Chondrocyte (in vitro differentiated cells): ENCODE measurements at regions not wholly inside any gene's neighbourhood (a gene's known extent, or its start where the extent isn't known, plus 50 kb on each side); places are given as distances from the start of the nearest gene placed in this dataset.
"Not testable (repeated sequence)": the region's sequence is repeated elsewhere in the genome, so short reads cannot be mapped to it uniquely, and the experiment has no call there.

ENCODE experiments used
- DNase-seq: peaks from one replicate; pipeline ENCODE4 v3.0.0; 2021; ENCODE audit warnings: mixed read lengths, low spot score
- H3K27ac Mint-ChIP-seq: one replicate; pipeline ENCODE4 v1.8.0; 2021; ENCODE audit warnings: mild to moderate bottlenecking, moderate library complexity, mixed read lengths; ENCODE audit not compliant: unreplicated experiment
- H3K27me3 Mint-ChIP-seq: 2 replicates; pipeline ENCODE4 v1.8.0; 2021; ENCODE audit warnings: low read depth, mixed read lengths
- H3K36me3 Mint-ChIP-seq: 2 replicates; pipeline ENCODE4 v1.8.0; 2021; ENCODE audit warnings: low read depth, mixed read lengths
- H3K4me1 Mint-ChIP-seq: 2 replicates; pipeline ENCODE4 v1.8.0; 2021; ENCODE audit warnings: low read depth, mild to moderate bottlenecking, mixed read lengths
- H3K4me3 Mint-ChIP-seq: one replicate; pipeline ENCODE4 v1.8.0; 2021; ENCODE audit warnings: mild to moderate bottlenecking, moderate library complexity, mixed read lengths; ENCODE audit not compliant: unreplicated experiment
- H3K9me3 Mint-ChIP-seq: 2 replicates; pipeline ENCODE4 v1.8.0; 2021; ENCODE audit warnings: low read depth, mixed read lengths

DNA sequence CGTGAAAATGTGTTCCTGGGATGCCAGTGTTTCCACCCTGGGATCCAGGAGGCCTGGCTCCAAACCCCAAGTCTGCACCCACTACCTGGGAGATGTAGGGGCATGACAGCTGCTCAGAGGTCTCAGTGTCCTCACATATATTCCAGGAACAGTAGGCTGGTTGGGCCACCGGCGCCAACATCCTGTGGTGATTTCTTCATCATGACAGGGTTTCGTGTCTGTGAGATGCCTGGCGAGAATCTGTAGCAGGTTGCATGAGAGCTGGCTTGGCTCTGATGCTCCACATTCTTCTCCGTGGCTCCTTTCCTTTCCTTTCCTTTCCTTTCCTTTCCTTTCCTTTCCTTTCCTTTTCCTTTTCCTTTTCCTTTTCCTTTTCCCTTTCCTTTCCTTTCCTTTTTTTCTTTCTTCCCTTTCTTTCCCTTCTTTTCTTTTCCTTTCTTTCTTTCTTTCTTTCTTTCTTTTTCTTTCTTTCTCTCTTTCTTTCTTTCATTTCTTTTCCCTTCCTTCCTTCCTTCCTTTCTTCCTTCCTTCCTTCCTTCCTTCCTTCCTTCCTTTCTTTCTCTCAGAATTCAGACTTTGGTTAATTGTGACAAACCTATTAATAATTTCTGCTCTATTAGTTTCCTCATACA lies 87.6 kb upstream of the DPP6 start:
- H3K36me3 Mint-ChIP-seq, H3K27me3 Mint-ChIP-seq, H3K4me1 Mint-ChIP-seq, H3K27ac Mint-ChIP-seq, H3K4me3 Mint-ChIP-seq, DNase-seq: not testable (repeated sequence)
- H3K9me3 Mint-ChIP-seq, result peaks cover 24% of the 10 kb centered on the region

DNA sequence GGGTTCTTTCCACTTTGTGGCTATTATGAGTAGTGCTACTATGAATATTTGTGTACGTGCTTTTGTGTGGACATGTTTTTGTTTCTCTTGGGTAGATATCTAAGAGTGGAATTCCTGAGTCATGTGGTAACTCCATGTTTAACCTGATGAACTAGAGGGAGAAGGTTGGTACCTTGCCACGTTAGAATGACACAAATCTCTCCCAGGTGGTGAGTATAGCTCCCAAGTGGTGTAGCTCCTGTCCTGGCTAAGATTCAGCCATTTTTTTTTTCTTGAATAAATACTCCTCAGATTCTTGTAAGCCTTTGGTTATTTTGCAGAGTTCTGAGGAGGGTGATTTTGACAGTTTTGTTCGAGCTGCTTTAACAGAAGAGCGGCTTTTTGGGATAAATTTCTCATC lies 83.2 kb upstream of the DPP6 start:
- not testable (repeated sequence) for H3K4me3 Mint-ChIP-seq, H3K27ac Mint-ChIP-seq, H3K4me1 Mint-ChIP-seq, H3K27me3 Mint-ChIP-seq, H3K36me3 Mint-ChIP-seq, DNase-seq
- peaks cover 35% of the 10 kb centered on the region for H3K9me3 Mint-ChIP-seq

DNA sequence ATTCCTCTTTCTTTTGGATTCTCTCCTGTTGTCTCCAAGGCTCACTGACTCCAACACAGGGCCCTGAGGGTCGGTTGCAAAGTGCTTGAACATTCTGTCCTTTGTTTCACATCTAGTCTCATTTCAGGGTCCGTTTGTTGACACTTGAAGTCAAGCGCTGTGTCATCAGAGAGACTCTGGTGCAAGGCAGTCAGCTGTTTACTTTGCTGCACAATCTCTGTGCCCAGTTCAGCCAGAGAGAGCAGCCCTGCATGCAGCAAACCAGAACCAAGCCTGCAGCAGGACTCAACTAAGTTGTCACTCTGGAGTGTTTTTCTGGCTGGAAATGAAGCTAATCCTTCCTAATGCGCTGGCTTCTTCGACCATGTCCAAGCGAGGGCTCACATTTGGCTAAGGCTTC lies 77.6 kb upstream of the DPP6 start:
- H3K4me3 Mint-ChIP-seq, DNase-seq, H3K27ac Mint-ChIP-seq, H3K4me1 Mint-ChIP-seq, H3K27me3 Mint-ChIP-seq, H3K36me3 Mint-ChIP-seq: not testable (repeated sequence)
- H3K9me3 Mint-ChIP-seq, result peaks cover 48% of the 10 kb centered on the region

DNA sequence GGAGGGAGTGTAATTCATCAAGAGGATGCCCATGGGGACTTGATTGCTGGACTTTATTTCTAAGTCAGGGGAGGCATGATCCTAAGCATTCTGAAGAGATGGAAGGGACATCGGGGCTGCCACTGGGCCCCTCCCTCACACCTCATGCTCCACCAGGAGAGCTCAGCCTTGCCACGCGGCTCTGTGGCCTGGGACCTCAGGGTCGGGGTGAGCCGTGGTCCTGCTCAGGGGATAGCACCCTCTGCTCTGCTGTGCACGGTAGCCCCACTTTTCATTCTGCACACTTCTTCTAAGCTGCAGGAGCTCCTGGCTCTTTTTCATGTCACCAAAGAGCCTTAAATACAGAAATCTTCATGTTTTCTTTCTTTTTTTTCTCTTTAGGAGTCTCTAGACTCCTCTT lies 75.5 kb upstream of the DPP6 start:
- not testable (repeated sequence) for H3K27ac Mint-ChIP-seq
- peaks cover 54% of the 10 kb centered on the region for H3K9me3 Mint-ChIP-seq

DNA sequence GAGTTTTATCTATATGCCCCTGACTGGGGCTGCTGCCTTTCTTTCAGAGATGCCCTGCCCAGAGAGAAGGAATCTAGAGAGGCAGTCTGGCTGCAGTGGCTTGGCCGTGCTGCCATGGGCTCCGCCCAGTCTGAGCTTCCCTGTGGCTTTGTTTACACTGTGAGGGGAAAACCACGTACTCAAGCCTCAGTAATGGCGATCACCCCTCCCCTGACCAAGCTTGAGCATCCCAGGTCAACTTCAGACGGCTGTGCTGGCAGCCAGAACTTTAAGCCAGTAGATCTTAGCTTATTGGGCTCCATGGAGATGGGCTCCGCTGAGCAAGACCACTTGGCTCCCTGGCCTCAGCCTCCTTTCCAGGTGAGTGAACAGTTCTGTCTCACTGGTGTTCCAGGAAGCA lies 69.0 kb upstream of the DPP6 start:
- H3K9me3 Mint-ChIP-seq, result peaks cover 49% of the 10 kb centered on the region
- not testable (repeated sequence) for H3K36me3 Mint-ChIP-seq, H3K27ac Mint-ChIP-seq, H3K4me1 Mint-ChIP-seq, DNase-seq, H3K4me3 Mint-ChIP-seq, H3K27me3 Mint-ChIP-seq

More for the DNA sequence above, 75.5 kb upstream of the DPP6 start:
- H3K36me3 Mint-ChIP-seq, H3K27me3 Mint-ChIP-seq, H3K4me1 Mint-ChIP-seq, DNase-seq, H3K4me3 Mint-ChIP-seq: not testable (repeated sequence)

DNA sequence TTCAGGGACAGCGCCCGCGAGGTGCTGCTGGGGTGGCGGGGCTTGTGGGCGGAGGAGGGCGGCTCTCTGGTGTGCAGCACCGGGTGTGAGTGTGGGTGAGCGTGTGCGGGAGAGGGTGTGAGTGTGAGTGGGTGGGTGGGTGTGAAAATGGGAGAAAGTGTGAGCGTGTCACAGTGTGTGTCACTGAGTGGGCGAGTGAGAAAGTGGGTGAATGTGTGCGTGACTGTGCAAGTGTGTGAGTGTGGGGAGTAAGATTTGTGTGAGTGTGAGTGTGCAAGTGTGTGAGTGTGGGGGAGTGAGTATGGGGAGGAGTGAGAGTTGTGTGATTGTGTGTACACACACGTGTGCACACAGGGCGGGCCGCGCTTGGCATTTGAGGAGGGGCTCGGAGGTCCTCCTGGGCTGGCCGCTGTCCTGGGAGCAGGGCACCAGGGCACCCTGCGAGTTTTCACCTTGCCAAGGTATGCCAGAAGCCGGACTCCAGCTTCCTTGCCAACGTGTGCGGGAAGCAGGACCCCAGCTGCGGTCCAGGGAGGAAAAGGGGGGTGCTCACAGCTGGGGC lies 63.1 kb upstream of the DPP6 start:
- H3K4me1 Mint-ChIP-seq, H3K27me3 Mint-ChIP-seq, H3K4me3 Mint-ChIP-seq, H3K36me3 Mint-ChIP-seq, DNase-seq, H3K27ac Mint-ChIP-seq: not testable (repeated sequence)
- peaks cover 37% of the 10 kb centered on the region for H3K9me3 Mint-ChIP-seq

DNA sequence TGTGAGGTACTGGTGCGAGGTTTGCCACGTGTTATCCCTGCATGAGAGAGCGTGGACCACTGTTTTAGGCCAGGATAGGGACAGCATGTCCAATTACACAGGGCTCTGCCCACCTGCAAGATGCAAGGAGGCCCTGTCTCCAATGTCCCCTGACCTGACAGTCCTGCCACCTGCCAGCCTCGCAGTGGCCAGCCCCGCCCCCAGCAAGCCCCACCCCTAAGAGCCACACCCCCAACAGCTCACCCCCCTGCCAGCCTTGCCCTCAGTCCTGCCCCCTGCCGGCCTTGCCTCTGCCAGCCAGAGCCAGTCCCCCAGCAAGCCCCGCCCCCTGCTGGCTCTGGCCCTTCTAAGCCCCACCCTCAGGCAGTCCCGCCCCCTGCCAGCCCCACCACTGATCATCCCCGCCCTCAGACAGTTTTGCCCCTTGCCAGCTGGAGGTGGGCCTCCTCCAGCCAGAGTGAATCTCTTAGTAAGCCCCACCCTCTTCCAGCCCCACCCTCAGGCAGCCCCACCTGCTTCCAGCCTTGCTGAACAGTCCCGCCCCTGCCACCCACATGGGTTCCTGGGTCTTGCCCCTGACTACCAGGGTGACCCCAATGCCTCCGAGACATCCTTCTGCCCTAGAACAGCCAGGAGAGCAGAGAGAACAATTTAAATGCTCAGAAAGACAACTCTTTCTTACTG lies 62.3 kb upstream of the DPP6 start:
- H3K4me3 Mint-ChIP-seq, H3K36me3 Mint-ChIP-seq, H3K27ac Mint-ChIP-seq, H3K27me3 Mint-ChIP-seq, DNase-seq, H3K4me1 Mint-ChIP-seq: not testable (repeated sequence)
- H3K9me3 Mint-ChIP-seq, result peaks cover 34% of the 10 kb centered on the region

DNA sequence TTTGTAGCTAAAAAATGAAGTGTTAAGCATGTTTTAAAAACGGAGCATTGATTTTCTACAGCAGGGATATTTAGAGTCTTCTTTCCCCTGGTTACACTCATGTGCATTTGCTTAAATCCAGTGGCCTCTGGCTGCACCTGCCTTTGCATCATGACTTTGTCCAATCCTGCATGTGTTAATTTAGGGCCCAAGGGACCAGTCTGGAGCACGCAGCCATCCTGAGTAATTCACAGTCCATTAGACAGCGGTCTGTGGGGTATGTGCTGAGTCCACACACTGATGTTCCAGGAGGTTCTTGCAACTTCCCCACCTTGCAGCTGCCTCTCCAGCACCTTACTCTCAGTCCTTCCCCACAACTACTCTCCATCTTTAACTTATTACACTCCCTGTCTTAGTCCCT lies 60.7 kb upstream of the DPP6 start:
- peaks cover 26% of the 10 kb centered on the region for H3K9me3 Mint-ChIP-seq
- H3K4me3 Mint-ChIP-seq, H3K36me3 Mint-ChIP-seq, H3K4me1 Mint-ChIP-seq, H3K27ac Mint-ChIP-seq, DNase-seq, H3K27me3 Mint-ChIP-seq: not testable (repeated sequence)

DNA sequence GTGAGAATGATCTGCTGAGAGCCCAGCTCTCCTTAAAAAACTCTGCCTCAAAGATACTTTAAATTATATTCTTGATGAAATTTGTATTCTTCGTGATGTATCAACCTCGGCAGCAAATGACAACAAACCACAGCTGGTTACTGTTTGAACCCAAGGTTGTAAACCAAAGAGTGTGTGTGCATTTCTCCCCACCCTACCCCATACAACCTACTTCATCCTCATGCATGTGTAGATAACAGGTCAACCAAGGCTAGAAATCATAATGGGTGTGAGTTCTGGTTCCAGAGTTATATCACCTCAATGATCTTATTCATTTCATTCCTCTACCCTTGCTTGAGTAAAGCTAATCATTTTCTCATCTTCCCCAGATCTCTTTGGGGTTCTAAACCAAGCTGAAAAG lies 58.8 kb upstream of the DPP6 start:
- H3K4me1 Mint-ChIP-seq, H3K27ac Mint-ChIP-seq, H3K4me3 Mint-ChIP-seq, H3K27me3 Mint-ChIP-seq, H3K36me3 Mint-ChIP-seq, DNase-seq: not testable (repeated sequence)
- H3K9me3 Mint-ChIP-seq, result peaks cover 29% of the 10 kb centered on the region

DNA sequence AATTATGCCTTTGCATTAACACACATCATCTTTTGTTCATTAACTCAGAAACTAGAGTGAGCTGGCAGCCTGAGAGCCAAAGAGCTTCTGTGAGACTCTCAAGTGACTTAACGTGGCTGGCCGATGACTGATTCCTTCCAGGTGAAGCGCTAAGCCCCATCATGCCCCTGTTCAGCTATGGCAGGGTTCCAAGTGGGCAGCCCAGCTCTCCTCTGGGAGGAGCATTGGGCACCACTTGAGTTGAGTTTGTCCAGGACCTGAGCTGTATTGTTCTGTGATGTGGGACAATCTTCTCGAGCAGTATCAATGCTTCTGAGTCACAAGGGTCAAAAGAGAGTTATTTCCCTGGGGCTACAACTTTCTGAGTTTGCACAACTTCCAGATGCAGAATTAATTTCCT lies 53.3 kb upstream of the DPP6 start:
- peaks cover 22% of the 10 kb centered on the region for H3K9me3 Mint-ChIP-seq
- H3K27ac Mint-ChIP-seq, DNase-seq, H3K4me3 Mint-ChIP-seq, H3K27me3 Mint-ChIP-seq, H3K4me1 Mint-ChIP-seq, H3K36me3 Mint-ChIP-seq: not testable (repeated sequence)
